Activated naive CD4-positive, alpha-beta T cell treated with anti-CD3 and anti-CD28 coated beads, Interleukin-2, amount 10 ng/mL, durations not matched to agents 7 days and 5 days (primary cell): ENCODE measurements at regions not wholly inside any gene's neighbourhood (a gene's known extent, or its start where the extent isn't known, plus 50 kb on each side); places are given as distances from the start of the nearest gene placed in this dataset.

ENCODE experiments used
- CTCF ChIA-PET: fragments of 350-600 bp; sonication (Branson Sonifier 250); formaldehyde crosslinking; loops from one replicate; lab custom pipeline; 2021; ENCODE audit warnings: antibody characterized with exemption; lab: Charles Lee
- DNase-seq: peaks from one replicate; pipeline ENCODE4 v3.0.0-alpha.2; 2020
- H3K27ac Mint-ChIP-seq: one replicate; pipeline ENCODE4 v1.8.0; 2021; ENCODE audit warnings: mild to moderate bottlenecking, moderate library complexity, mixed read lengths
- H3K27me3 Mint-ChIP-seq: one replicate; pipeline ENCODE4 v1.8.0; 2021; ENCODE audit warnings: mild to moderate bottlenecking, mixed read lengths
- H3K36me3 Mint-ChIP-seq: one replicate; pipeline ENCODE4 v1.8.0; 2021; ENCODE audit warnings: mixed read lengths
- H3K4me1 Mint-ChIP-seq: one replicate; pipeline ENCODE4 v1.8.0; 2021; ENCODE audit warnings: mixed read lengths
- H3K4me3 Mint-ChIP-seq: one replicate; pipeline ENCODE4 v1.8.0; 2021; ENCODE audit warnings: mild to moderate bottlenecking, moderate library complexity, mixed read lengths
- H3K9me3 Mint-ChIP-seq: one replicate; pipeline ENCODE4 v1.8.0; 2021; ENCODE audit warnings: mixed read lengths

DNA sequence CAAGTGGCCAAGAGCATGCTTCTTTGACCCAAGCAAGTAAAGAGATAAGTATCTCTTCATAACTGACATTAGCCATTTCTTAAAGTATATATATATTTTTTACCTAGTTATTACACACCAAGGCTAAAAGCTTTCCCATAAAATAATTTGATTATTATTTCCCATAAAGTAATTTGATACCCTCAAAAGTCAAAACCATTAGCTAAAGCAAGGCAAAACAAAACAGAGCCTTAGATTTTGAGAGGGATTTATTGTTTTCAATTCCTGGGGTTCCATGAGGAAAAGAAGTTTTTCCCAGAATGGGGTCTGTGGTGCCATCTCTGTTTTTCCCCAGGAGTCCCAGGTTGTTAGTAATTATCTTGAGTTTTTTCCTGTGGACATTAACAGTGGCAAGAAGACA is 125.5 kb upstream of the NUDT4 start:
- Mint-ChIP-seq H3K4me3 (no peak overlapping the region), H3K4me1 (peaks cover 26% of the 10 kb centered on the region)
- CTCF ChIA-PET = interaction anchor here (0.7 kb wide), 1 partner anchor 146 kb away, joined by 3 read pairs; no protein-coding TSS in a partner anchor

DNA sequence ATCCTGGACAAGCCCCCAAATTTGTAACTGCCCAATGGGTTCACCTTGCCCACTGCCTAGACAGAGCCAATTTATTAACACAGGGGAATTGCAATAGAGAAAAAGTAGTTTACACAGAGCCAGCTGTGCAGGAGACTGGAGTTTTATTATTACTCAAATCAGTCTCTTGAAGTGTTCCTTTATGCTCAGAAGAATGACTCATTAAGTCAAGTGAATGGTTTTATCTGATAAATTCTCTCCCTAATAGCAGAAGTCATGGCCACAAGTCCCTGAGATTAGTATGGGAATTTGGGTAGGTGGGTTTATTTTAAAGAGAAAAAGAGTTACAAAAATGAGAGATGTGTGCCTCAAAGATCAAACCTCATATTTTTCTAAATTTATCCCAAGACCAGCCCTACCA is 122.8 kb upstream of the NUDT4 start:
- H3K36me3 Mint-ChIP-seq = no peaks in the 10 kb centered on the region
- H3K9me3 Mint-ChIP-seq = peaks cover 17% of the 10 kb centered on the region
- H3K4me3 Mint-ChIP-seq = no peak overlapping the region
- H3K4me1 Mint-ChIP-seq = peaks cover 1% of the 10 kb centered on the region
- CTCF ChIA-PET = no interaction called here
- DNase-seq = no peak
- H3K27ac Mint-ChIP-seq = no peak overlapping the region
- H3K27me3 Mint-ChIP-seq = no peaks in the 10 kb centered on the region

More for the DNA sequence above, 125.5 kb upstream of the NUDT4 start:
- Mint-ChIP-seq H3K9me3 (peaks cover 17% of the 10 kb centered on the region), H3K27ac (no peak overlapping the region), H3K27me3 (no peaks in the 10 kb centered on the region), H3K36me3 (no peaks in the 10 kb centered on the region)
- no peak for DNase-seq

DNA sequence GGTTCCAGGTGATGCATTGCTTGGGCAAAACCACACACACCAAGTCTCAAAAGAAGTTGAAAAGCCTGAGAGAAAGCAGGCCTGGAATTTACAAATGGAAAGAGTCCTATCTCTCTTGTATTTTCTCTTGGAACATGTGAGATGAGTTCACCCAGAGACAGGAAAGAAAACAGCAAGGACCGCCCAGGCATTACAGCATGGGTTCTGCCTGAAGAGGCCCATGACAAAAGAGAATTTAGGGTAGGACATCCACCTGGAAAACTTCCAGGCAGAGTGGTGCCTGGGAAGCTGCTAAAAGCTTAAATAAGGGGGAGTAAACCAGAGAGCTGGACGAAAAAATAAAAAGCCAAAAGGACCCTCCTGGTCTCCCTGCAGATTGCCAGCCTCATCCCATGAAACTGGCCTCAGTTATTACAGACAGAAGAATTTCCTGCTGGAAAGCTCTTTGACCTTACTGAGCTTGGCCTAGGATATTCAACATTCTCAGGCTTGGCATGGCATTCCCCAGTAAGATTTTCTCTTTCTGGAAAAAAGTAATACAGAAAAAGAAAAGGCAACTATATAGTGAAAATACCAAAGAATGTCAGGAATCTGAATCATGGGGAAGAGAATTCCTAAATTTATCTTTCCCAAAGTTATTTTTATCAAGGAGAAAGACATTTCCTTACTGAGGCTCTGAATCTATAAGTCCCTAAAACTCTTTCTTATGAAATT is 121.3 kb upstream of the NUDT4 start:
- H3K36me3 Mint-ChIP-seq = no peaks in the 10 kb centered on the region
- DNase-seq = no peak
- H3K4me1 Mint-ChIP-seq = no peaks in the 10 kb centered on the region
- no peak overlapping the region for H3K4me3 Mint-ChIP-seq
- CTCF ChIA-PET = no interaction called here
- H3K27ac Mint-ChIP-seq = no peak overlapping the region
- H3K27me3 Mint-ChIP-seq = no peaks in the 10 kb centered on the region
- peaks cover 17% of the 10 kb centered on the region for H3K9me3 Mint-ChIP-seq

DNA sequence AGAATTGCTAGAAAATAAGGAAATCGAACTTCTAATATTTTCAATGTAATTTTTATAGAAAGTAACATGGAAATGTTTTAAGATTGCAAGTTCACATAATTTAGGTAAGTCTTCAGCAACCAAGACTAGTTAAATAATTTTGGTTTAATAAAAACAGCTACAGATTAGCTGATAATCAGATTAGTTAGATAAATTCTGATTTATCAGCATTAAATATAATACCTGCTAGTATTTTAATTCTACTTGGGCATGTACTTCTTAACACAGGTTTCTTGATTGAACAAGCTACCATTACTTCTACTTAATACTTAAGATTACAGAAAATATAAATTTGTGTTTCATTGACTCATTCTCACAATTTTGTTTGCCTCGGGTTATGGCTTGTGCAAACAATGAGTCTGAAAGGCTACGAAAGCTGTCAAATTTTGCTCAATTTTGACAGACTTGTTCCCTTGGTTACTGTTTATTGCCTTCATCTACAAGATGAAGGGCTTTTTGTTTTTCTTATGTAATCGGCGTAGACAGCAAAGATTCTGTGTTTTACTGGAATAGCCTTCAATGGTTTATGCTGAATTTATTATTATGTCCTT is 116.1 kb upstream of the NUDT4 start:
- Mint-ChIP-seq H3K4me1 (no peaks in the 10 kb centered on the region), H3K36me3 (no peaks in the 10 kb centered on the region), H3K4me3 (no peak overlapping the region), H3K27me3 (peaks cover 3% of the 10 kb centered on the region), H3K9me3 (no peaks in the 10 kb centered on the region), H3K27ac (no peak overlapping the region)
- no peak for DNase-seq
- CTCF ChIA-PET = interaction anchor here (0.6 to 1.1 kb wide), 2 partner anchors 39 to 505 kb away, joined by 3 read pairs; no protein-coding TSS in a partner anchor

DNA sequence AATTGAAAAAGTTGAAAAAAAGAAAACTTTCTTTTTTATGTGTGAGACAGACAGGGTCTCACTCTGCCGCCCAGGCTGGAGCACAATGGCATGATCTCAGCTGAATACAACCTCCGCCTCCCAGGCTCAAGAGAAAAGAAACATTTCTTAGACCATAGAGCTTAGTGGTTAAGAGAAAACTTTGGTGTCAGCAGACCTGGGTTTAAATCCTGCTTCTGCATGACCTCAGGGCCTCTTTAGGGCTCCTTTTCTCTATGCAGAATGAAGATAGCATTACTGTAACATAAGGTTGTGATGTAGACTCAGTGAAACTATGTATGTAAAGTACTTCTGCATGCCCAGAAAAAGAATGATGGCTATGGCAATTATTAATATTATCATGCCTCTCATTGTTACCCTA is 104.7 kb upstream of the NUDT4 start:
- Mint-ChIP-seq H3K9me3 (no peaks in the 10 kb centered on the region), H3K27ac (no peak overlapping the region), H3K4me1 (peaks cover 12% of the 10 kb centered on the region), H3K4me3 (no peak overlapping the region), H3K36me3 (no peaks in the 10 kb centered on the region), H3K27me3 (peaks cover 4% of the 10 kb centered on the region)
- DNase-seq = no peak
- CTCF ChIA-PET = no interaction called here

DNA sequence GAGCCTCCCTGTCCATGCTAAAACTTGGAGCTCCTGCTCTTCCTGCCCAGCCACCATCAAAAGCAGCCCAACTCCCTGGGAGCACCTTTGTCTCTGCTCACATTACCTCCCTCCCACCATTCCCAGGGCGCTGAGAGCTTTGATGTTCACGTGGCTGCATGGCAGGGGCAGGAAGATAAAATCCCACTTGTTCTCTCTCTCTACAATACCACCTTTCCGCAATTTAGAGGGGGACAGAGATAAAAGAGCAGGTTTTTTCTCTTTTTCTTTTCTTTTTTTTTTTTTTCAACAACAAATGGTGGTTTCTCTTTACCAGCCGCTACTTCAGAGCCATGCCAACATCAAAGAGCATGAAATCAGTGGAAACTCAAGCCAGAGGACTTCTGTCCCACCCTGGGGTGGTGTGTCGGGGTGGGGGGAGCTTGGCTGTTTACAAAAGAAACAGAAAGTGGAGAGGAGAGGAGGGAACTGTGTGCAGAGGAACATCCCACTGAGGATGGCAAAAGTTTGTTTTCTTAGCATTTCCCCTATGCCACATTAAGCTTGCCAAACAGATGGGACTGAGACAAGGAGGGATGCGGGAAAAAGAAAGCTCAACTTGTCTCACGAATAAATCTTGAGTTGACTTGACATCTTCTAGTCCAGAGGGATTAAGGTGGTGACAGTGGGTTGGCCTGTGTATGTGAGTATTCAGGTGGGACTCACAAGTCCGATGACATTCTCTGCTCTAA is 103.7 kb upstream of the NUDT4 start:
- H3K36me3 Mint-ChIP-seq = no peaks in the 10 kb centered on the region
- no peaks in the 10 kb centered on the region for H3K9me3 Mint-ChIP-seq
- H3K4me1 Mint-ChIP-seq = peaks cover 12% of the 10 kb centered on the region
- CTCF ChIA-PET = no interaction called here
- H3K27ac Mint-ChIP-seq = no peak overlapping the region
- peaks cover 4% of the 10 kb centered on the region for H3K27me3 Mint-ChIP-seq
- peak; percentile 43 for DNase-seq
- H3K4me3 Mint-ChIP-seq = peak overlapping the region; percentile 2

DNA sequence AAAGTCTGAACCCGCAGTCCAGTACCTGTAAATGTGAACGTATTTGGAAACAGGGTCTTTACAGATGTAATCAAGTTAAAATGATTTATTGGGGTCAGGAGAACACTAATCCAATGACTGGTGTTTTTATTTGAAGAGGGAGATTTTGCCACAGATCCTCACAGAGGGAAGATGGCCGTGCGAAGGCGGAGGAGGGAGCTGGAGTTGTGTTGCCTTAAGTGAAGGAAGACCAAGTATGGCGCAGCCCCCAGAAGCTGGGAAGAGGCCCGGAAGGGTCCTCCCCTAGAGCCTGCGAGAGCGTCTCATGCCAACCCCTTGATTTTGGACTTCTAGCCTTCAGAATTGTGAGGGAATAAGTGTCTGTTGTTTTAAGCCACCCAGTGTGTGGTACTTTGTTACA is 102.8 kb upstream of the NUDT4 start:
- H3K9me3 Mint-ChIP-seq = no peaks in the 10 kb centered on the region
- CTCF ChIA-PET = no interaction called here
- H3K27me3 Mint-ChIP-seq = peaks cover 4% of the 10 kb centered on the region
- H3K36me3 Mint-ChIP-seq = no peaks in the 10 kb centered on the region
- no peak overlapping the region for H3K4me3 Mint-ChIP-seq
- peaks cover 12% of the 10 kb centered on the region for H3K4me1 Mint-ChIP-seq
- H3K27ac Mint-ChIP-seq = no peak overlapping the region
- no peak for DNase-seq

DNA sequence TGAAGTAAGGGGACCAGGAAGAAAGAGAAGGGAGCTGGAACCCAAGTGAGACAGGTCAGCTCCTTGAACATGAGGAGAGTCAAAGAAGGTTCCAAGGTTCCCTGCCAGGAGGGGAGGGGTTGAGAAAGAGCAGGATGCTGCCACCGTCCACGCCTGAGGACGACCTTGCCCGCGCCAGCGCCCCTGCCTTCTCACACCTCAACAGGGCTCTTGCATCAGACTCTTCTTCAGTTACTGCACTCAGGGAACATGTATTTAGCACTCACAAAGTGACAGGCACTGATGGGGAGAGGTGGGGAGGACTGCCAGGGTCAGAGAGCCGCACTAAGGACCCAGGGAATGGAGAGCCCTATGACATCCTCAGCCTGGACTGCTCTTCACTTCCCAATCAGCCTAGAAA is 102.1 kb upstream of the NUDT4 start:
- CTCF ChIA-PET = interaction anchor here (0.5 kb wide), 1 partner anchor 17 kb away, joined by 3 read pairs; no protein-coding TSS in a partner anchor
- Mint-ChIP-seq H3K27me3 (peaks cover 4% of the 10 kb centered on the region), H3K36me3 (no peaks in the 10 kb centered on the region), H3K4me1 (peaks cover 12% of the 10 kb centered on the region), H3K9me3 (no peaks in the 10 kb centered on the region), H3K27ac (no peak overlapping the region), H3K4me3 (no peak overlapping the region)
- no peak for DNase-seq

DNA sequence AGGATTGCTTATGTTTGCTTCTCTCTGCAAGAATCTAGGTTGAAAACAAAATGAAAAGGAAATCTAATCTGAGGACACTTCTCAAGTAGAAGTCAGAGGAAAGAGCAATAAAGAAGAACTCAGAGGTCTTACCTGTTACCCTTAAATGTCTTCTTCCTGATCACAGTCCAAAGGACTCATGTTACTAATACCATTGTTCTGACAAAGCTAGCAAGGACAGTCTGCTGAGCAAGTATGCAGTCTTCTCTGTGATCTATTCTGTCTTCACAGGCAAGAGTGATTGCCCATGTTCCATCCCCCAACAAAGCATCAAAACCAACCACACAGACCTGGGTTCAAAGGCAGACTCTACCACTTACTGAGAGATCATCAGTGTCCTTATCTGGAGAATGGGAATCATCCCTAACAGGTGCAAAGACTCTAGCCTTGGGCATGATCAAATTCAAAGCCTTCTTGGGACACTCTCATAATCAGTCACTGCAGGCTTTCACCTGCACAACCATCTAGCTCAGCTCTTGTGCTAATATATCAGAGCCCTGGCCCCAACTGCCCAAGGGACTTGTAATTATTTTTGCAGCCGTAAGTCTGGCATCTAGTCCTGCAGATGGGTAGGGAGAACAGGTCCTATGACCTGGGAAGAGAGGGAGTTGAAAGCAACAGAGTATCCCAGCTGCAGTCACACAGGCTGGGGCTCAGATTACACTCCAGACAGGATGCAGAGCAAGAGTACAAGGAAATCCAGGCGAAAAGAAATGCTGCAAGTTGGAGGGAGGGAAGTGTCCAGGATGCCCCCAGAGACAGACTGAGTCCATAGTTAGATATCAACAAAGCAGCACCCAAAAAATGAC is 97.9 kb upstream of the NUDT4 start:
- H3K4me1 Mint-ChIP-seq = no peaks in the 10 kb centered on the region
- H3K27me3 Mint-ChIP-seq = no peaks in the 10 kb centered on the region
- CTCF ChIA-PET = no interaction called here
- no peaks in the 10 kb centered on the region for H3K36me3 Mint-ChIP-seq
- no peak overlapping the region for H3K27ac Mint-ChIP-seq
- DNase-seq = no peak
- H3K4me3 Mint-ChIP-seq = no peak overlapping the region
- no peaks in the 10 kb centered on the region for H3K9me3 Mint-ChIP-seq

DNA sequence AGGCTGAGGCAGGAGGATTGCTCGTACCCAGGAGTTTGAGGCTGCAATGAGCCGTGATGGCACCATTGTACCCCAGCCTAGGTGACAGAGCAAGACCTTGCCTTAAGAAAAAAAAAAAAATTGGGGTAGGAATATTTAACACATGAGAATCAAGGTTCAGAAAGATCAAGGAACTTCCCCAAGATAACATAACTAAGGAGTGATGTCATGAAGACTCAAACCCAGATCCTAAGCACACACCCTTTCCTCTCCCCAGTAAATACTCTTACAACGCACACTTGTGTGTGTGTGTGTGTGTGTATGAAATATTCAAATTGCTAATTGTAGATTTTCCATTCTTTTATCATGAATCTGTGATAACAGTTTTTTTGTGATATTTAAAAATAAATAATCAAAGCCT is 90.6 kb upstream of the NUDT4 start:
- Mint-ChIP-seq H3K9me3 (no peaks in the 10 kb centered on the region), H3K27me3 (no peaks in the 10 kb centered on the region), H3K4me1 (no peaks in the 10 kb centered on the region), H3K4me3 (no peak overlapping the region), H3K36me3 (no peaks in the 10 kb centered on the region), H3K27ac (no peak overlapping the region)
- CTCF ChIA-PET = interaction anchor here (1.5 kb wide), 1 partner anchor 93 kb away, joined by 3 read pairs; no protein-coding TSS in a partner anchor
- no peak for DNase-seq

DNA sequence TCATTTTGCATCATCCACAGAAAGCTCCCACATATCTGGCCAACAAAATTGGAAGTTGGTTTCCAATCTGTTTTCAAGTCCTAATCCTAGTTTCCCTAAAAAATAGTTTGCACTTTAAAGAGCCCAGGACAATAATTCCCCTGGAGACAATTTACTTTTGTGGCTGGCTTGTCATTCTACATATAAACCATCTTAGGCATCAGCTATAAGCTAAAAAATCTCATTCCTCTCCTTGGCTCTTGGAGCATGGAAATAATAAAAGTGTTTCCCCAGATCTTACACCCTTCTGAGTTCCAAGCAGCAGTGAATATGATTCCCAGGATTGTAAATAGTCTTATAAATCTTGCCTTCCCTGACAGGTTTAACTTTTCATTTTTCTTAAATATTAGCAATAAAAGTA is 89.1 kb upstream of the NUDT4 start:
- no peaks in the 10 kb centered on the region for H3K36me3 Mint-ChIP-seq
- no peak overlapping the region for H3K4me3 Mint-ChIP-seq
- H3K9me3 Mint-ChIP-seq = no peaks in the 10 kb centered on the region
- DNase-seq = no peak
- H3K27ac Mint-ChIP-seq = no peak overlapping the region
- CTCF ChIA-PET = interaction anchor here (0.6 to 1.5 kb wide), 2 partner anchors 13 to 92 kb away, joined by 3 read pairs; no protein-coding TSS in a partner anchor
- H3K4me1 Mint-ChIP-seq = no peaks in the 10 kb centered on the region
- no peaks in the 10 kb centered on the region for H3K27me3 Mint-ChIP-seq

DNA sequence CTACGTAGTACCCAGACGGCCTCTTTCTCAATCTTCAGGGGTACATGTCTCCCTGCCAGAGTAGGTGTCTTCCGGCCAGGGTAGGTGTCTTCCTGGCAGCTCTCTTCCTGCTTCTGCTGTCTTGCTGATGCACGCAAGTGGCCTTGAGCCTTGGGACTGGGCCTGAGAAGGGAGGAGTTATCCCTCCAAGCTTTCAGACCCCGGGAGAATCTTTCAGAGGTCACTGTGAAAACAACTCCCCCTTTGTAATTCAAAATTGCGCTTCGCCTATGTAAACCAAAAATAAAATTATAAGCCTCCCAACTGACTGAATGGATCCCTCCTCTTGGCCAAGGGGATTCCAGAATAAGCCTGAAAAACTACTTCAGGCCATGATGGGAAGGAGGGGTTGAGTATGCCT is 87.3 kb upstream of the NUDT4 start:
- no peaks in the 10 kb centered on the region for H3K4me1 Mint-ChIP-seq
- H3K27ac Mint-ChIP-seq = no peak overlapping the region
- CTCF ChIA-PET = no interaction called here
- no peaks in the 10 kb centered on the region for H3K27me3 Mint-ChIP-seq
- H3K36me3 Mint-ChIP-seq = no peaks in the 10 kb centered on the region
- no peaks in the 10 kb centered on the region for H3K9me3 Mint-ChIP-seq
- H3K4me3 Mint-ChIP-seq = no peak overlapping the region
- DNase-seq = no peak

DNA sequence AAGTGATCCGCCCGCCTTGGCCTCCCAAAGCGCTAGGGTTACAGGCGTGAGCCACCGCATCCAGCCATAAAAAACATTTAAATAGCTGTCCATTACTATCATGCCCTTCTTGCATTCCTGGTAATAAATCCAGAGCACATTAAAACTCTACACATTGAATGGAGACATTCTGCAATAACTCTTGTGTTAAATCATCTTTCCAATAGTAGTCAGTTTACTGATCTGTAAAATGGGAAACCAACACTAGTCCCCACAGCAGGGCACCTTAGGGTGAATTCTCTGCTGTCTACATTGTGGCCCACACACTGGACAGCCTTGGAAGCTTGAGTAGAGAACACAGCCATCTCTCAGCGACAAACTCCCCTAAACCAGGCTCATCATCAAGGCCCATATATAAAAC is 85.5 kb upstream of the NUDT4 start:
- Mint-ChIP-seq H3K36me3 (no peaks in the 10 kb centered on the region), H3K4me3 (no peak overlapping the region), H3K4me1 (peaks cover 4% of the 10 kb centered on the region), H3K27me3 (no peaks in the 10 kb centered on the region), H3K27ac (no peak overlapping the region), H3K9me3 (no peaks in the 10 kb centered on the region)
- CTCF ChIA-PET = no interaction called here
- no peak for DNase-seq
